K562 (cell line): ENCODE measurements at regions not wholly inside any gene's neighbourhood (a gene's known extent, or its start where the extent isn't known, plus 50 kb on each side); places are given as distances from the start of the nearest gene placed in this dataset.

Experiments used
- ATF4 ChIP-seq: fragments of 450-650 bp; formaldehyde crosslinking; IDR thresholded peaks from 2 replicates; pipeline ENCODE4 v1.4.0; 2022; ENCODE audit warnings: mild to moderate bottlenecking, moderate library complexity
- CHD4 ChIP-seq: fragments of 200-600 bp; sonication (generic); IDR thresholded peaks from 3 replicates; pipeline ENCODE4 v1.6.1; 2012; ENCODE audit warnings: low read depth, mild to moderate bottlenecking, mixed read lengths, low read length, inconsistent platforms; ENCODE audit not compliant: insufficient read depth, insufficient replicate concordance, poor library complexity, severe bottlenecking
- FOXO4 ChIP-seq: fragments of 450-650 bp; formaldehyde crosslinking; IDR thresholded peaks from 2 replicates; pipeline ENCODE4 v1.4.0; 2020; ENCODE audit warnings: mild to moderate bottlenecking, moderate library complexity
- HMG20B ChIP-seq: fragments of 250-450 bp; sonication (Bioruptor Pico); IDR thresholded peaks from 2 replicates; pipeline ENCODE4 v1.5.0; 2021; ENCODE audit warnings: mild to moderate bottlenecking
- MYBL2 ChIP-seq, 2 experiments: fragments of 450-650 bp in 1 of 2; sonication (generic) in 1 of 2; formaldehyde crosslinking in 1 of 2; IDR thresholded peaks; 2 replicates each; pipeline versions ENCODE4 v1.6.1 to v1.8.1; 2017 to 2022; ENCODE audit warnings: borderline replicate concordance in 1 of 2, inconsistent platforms in 1 of 2, low read depth in 1 of 2, mild to moderate bottlenecking in 1 of 2, missing genetic modification reagents in 1 of 2, moderate library complexity in 1 of 2
- NUFIP1 ChIP-seq: fragments of 450-650 bp; IDR thresholded peaks from 2 replicates; pipeline ENCODE4 v1.6.1; 2018; ENCODE audit not compliant: partially characterized antibody
- PRPF4 ChIP-seq: fragments of 200-400 bp; formaldehyde crosslinking; IDR thresholded peaks from one replicate; pipeline ENCODE4 v1.6.1; 2017; ENCODE audit warnings: low read length, low read depth, mild to moderate bottlenecking; ENCODE audit not compliant: insufficient read depth, poor library complexity, severe bottlenecking
- RBM34 ChIP-seq: fragments of 200-400 bp; formaldehyde crosslinking; IDR thresholded peaks from 2 replicates; pipeline ENCODE4 v1.6.1; 2018; ENCODE audit warnings: low read length, borderline replicate concordance; ENCODE audit not compliant: insufficient read depth
- STAG1 ChIP-seq: sonication (generic); formaldehyde crosslinking; IDR thresholded peaks from 2 replicates; pipeline ENCODE4 v1.5.0; 2020; ENCODE audit warnings: missing genetic modification reagents, borderline replicate concordance
- TBL1XR1 ChIP-seq, 2 experiments: IDR thresholded peaks; 2 replicates each; pipeline ENCODE4 v1.6.1; 2012; ENCODE audit warnings: improper control_type of control experiment in 2 of 2, low read length in 2 of 2, mild to moderate bottlenecking in 1 of 2
- THAP12 ChIP-seq: fragments of 250-450 bp; sonication (Bioruptor Pico); IDR thresholded peaks from 2 replicates; pipeline ENCODE4 v1.9.0; 2021; ENCODE audit warnings: mild to moderate bottlenecking, inconsistent platforms
- ZBTB34 ChIP-seq: fragments of 250-450 bp; sonication (Bioruptor Pico); IDR thresholded peaks from 2 replicates; pipeline ENCODE4 v1.8.0; 2021; ENCODE audit warnings: mild to moderate bottlenecking, moderate library complexity
- ZNF121 ChIP-seq: sonication (generic); formaldehyde crosslinking; conservative IDR thresholded peaks from 2 replicates; pipeline ENCODE4 v1.8.0; 2022; ENCODE audit warnings: missing genetic modification reagents
- ZNF592 ChIP-seq: fragments of 450-650 bp; IDR thresholded peaks from 2 replicates; pipeline ENCODE4 v1.6.1; 2017; ENCODE audit warnings: antibody characterized with exemption, mild to moderate bottlenecking
- ZNF780A ChIP-seq: fragments of 250-450 bp; sonication (Bioruptor Pico); IDR thresholded peaks from 2 replicates; pipeline ENCODE4 v1.5.0; 2021; ENCODE audit warnings: mild to moderate bottlenecking

GRCh38 chr16:85420501-85421337 is 192.4 kb upstream of the GSE1 start (continued):
- TF ChIP-seq PRPF4 (no peak), THAP12 (CRISPR knock-in tag) (peak; percentile 38; the same call in 1 of the 2 replicates), HMG20B (no peak), ZNF780A (CRISPR knock-in tag) (no peak), NUFIP1 (peak; percentile 33), MYBL2 (IDR thresholded peaks at IDR 0.05; ENCODE audit: low read depth) (no peak), MYBL2 (CRISPR knock-in tag; IDR thresholded peaks at IDR 0.05; ENCODE audit: borderline replicate concordance) (no peak), ZBTB34 (CRISPR knock-in tag) (no peak), TBL1XR1 (IDR thresholded peaks at IDR 0.05; ENCODE audit: low read length in 2 of 2) (no peak; a peak in 1 of 4 replicates), CHD4 (peak; percentile 98), STAG1 (CRISPR knock-in tag) (peak; percentile 99), FOXO4 (no peak), ATF4 (0 out of 2 replicates have a peak, but pooled peaks have one; percentile 24), ZNF121 (CRISPR knock-in tag) (no peak), ZNF592 (peak; percentile 92), RBM34 (no peak)
